ENCODE measurements at regions not wholly inside any gene's neighbourhood (a gene's known extent, or its start where the extent isn't known, plus 50 kb on each side); places are given as distances from the start of the nearest gene placed in this dataset.
A peak's percentile ranks its signal among the peaks of the same experiment; 100 is the strongest.

DNA sequence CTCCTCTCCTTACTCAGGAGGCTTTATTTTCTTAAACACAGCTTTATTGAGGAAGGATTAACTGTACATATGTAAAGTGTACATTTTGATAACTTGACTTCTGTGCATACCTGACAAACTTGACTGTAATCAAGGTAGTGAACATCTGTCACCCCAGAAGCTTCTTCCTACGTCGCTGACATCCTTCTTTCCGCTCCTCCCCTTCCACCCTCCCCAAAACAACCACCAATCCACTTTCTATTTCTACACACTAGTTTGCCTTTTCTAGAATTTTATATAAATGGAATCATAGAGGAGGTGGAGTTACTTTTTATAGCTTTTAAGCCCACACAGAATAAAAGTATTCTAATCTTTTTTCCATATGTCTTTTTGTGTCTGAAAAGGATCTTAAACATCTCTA, 225.2 kb upstream of the RBFOX1 start:
- DNase-seq (ENCODE audit: low spot score in 2 of 2): no peak
- no peak for FAIRE-seq

- DNase-seq (ENCODE audit: low spot score in 2 of 2): no peak
- FAIRE-seq: no peak
These were observed 229.6 kb upstream of the RBFOX1 start for GRCh38 chr16:7103056-7103455.

DNA sequence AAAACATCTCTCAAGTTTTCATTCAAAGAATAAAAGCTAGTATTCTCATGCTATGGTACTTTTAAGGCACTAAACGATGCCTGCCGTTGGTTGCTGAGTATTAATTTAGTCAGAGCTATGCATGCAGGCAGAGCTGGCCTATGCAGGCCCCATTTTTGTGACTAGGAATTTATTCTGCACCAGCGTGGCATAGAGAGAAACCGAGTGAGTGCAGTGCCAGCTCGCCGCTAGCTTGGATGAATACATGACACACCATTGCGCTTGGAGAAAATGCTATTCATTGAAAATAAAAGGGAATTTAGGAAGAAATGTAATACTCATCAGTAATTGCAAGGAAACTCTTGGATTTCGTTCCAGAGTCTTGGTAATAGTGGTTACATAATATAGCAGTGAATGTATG, 231.6 kb upstream of the RBFOX1 start:
- FAIRE-seq: no peak
- DNase-seq (ENCODE audit: low spot score in 2 of 2): no peak

- FAIRE-seq: no peak
- DNase-seq (ENCODE audit: low spot score in 2 of 2): no peak
These were observed 235.1 kb upstream of the RBFOX1 start for GRCh38 chr16:7097518-7097917.

GRCh38 chr16:7093511-7093910, 239.1 kb upstream of the RBFOX1 start:
- FAIRE-seq (no peak), DNase-seq (ENCODE audit: low spot score in 2 of 2) (no peak)

DNA sequence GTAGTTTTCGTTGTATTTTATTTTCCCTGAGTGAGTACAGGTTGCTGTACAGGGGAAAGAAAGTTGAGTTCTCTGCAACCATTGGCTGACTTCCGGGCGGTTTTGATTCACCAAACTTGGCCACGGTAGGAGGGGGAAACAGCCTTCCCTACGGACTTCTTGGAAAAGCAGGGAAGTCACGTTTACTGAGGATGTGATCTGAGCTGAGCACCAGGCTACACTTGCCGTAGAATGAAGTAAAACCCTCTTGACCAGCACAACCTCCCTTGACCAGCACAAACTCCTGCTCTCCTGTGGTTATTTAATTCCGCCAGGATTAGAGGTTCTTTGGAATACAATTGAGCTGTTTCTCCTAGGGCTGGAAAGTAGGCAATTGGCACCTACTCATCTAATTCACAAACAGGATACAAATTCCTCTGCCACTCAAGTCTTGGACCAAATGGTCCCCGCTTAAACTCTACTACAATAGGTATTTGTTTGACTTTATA, 242.0 kb upstream of the RBFOX1 start:
- DNase-seq (ENCODE audit: low spot score in 2 of 2): no peak
- FAIRE-seq: no peak

- DNase-seq (ENCODE audit: low spot score in 2 of 2) (no peak), FAIRE-seq (no peak)
These were observed 242.9 kb upstream of the RBFOX1 start for GRCh38 chr16:7089751-7090150.

DNA sequence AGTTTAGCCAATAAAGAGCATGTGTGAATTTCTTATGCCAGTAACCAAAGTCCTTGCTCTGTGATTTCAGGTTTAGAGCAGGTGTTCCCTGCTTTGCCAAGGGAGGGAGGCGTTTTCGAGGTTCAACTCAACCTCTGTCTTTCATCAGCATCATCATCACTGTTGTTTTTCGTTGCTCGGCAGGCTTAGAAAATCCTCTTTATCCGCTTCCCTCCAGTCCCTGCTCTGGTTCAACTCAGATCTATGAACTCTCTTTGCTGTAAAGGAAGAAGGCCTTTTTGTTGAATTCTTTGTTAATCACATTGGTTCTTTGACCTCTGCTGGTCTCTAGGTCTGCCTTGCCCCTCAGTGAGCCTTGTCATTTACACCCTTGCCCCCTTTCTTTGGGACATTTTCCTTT, 243.9 kb upstream of the RBFOX1 start:
- FAIRE-seq: no peak
- DNase-seq (ENCODE audit: low spot score in 2 of 2): no peak

GRCh38 chr16:7086822-7087616, 245.6 kb upstream of the RBFOX1 start:
- no peak for FAIRE-seq

GRCh38 chr16:7085776-7086175, 246.9 kb upstream of the RBFOX1 start:
- FAIRE-seq: no peak

More at GRCh38 chr16:7086822-7087616, 245.6 kb upstream of the RBFOX1 start:
- DNase-seq (ENCODE audit: low spot score in 2 of 2): peak in 1 of 2 donors; percentile 28

DNA sequence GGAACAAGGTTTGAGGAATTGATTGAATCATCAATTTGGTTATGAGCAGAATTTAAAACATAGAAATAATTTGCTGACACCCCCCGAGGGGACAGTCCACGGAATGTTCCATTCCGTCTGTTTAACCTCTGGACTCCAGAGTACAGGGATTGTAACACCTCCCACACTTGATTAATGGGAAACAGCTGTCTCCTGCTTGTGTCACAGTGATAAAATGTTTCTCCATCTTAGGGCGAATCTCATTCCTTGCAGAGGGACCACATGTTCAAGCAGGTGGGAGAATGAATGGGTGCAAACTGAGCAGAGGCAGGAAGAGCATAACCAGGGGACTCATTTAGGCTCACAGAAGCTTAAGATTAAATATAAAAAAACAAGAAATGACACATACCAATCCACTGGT, 249.5 kb upstream of the RBFOX1 start:
- no peak for FAIRE-seq

More at GRCh38 chr16:7085776-7086175, 246.9 kb upstream of the RBFOX1 start:
- DNase-seq (ENCODE audit: low spot score in 2 of 2): no peak

DNA sequence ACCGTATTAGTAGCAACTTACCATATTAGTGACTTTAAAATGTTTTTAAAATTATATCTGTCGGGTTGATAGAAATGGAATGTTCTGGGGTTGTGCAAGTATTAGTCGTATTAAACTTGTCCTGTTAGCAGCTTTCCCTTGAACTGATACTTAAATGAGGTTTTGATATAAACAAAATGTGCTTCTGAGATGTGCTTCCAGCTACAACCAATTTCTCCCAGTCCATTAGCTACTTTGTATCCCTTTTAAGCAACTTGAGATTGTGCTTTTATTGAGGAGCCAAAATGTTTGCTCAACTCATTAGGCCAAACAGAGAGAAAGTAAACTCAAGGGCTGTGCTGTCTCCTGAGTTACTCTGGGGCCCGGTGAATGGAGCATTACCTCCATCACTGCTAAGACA, 255.0 kb upstream of the RBFOX1 start:
- no peak for FAIRE-seq
- DNase-seq (ENCODE audit: low spot score in 2 of 2): no peak

More for the DNA sequence above, 249.5 kb upstream of the RBFOX1 start:
- DNase-seq (ENCODE audit: low spot score in 2 of 2): no peak

- DNase-seq (ENCODE audit: low spot score in 2 of 2) (no peak), FAIRE-seq (no peak)
These were observed 257.9 kb upstream of the RBFOX1 start for GRCh38 chr16:7074715-7075114.

- DNase-seq (ENCODE audit: low spot score in 2 of 2) (no peak), FAIRE-seq (no peak)
These were observed 275.2 kb upstream of the RBFOX1 start for GRCh38 chr16:7057458-7057857.

DNA sequence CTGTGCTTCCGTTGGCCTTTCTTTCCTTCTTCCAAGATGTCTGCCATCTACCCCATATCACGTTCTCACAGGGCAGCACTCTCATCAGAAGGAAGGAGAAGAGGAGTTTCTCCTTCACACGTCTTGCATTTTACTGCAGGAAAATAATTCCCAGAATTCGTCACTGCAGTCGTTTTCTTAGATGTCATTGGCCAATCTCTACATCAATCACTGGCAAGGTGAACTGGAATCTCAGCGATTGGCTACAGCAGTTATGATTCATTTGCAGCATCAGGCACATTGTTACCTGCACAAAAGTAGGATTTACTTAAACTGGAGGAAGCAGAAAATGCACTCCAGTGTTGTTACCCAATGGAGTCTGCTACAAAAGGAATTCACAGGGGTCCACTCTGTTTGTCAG, 277.2 kb upstream of the RBFOX1 start:
- no peak for DNase-seq (ENCODE audit: low spot score in 2 of 2)
- FAIRE-seq: no peak

GRCh38 chr16:7051591-7052349, 280.9 kb upstream of the RBFOX1 start:
- DNase-seq (ENCODE audit: low spot score in 2 of 2) (no peak), FAIRE-seq (no peak)

DNA sequence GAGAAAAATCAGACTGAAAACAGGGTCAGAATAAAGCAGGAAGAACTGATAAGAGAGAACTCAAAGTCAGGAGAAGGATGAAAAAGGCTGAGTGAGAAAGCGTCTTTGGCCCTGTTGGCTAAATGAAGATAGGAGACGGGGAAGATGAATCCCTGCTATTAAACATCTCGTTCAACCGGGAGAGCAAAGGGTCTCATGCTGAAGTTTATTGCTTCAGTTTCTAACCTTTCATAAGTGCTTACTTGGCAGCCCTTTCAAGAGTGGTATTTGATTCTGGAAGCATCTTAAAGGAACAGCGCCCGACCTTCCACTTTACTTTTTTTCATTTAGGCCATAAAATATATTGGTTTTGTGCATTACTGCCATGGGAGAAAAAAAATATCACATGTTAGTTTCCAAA, 288.3 kb upstream of the RBFOX1 start:
- DNase-seq (ENCODE audit: low spot score in 2 of 2): no peak

DNA sequence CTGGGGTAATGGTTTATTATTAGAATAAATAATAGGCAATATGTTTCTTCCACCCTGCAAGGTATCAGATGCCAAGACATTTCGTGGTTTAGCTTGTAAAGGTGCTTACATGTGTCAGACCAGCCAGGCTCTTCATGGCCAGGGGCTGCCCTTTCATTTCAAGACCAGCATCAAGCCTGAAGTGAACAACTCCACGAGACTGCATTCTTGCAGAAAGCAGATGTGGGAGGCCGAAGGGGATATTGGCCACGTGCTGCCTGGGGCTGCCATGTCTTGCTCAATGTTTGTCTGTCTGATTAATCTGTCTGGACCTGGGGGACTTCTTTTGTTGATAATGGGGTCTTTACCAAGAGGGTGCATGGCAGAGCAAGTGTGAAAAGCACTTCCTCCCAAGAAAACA, 294.2 kb upstream of the RBFOX1 start:
- FAIRE-seq (no peak), DNase-seq (ENCODE audit: low spot score in 2 of 2) (no peak)

More for the DNA sequence above, 288.3 kb upstream of the RBFOX1 start:
- no peak for FAIRE-seq

GRCh38 chr16:7037495-7037894, 295.1 kb upstream of the RBFOX1 start:
- FAIRE-seq: no peak

DNA sequence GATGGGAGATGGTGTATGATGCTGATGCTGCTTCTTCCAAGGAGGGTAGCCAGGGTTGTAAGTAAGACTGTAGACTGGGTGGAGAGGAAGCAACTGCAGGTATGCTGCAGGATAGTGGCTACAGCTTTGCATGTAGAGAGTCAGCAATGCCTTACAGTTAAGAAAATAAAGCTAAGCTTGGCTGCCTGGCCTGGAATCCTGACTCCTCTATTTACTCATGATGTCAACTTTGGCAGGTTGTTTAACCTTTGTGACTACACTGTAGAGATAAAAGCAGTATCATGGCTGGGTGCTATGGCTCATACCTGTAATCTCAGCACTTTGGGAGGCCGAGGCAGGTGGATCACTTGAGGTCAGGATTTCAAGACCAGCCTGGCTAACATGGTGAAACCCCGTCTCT, 301.6 kb upstream of the RBFOX1 start:
- FAIRE-seq: no peak
- no peak for DNase-seq (ENCODE audit: low spot score in 2 of 2)

More at GRCh38 chr16:7037495-7037894, 295.1 kb upstream of the RBFOX1 start:
- DNase-seq (ENCODE audit: low spot score in 2 of 2): no peak

GRCh38 chr16:7027401-7027800, 305.2 kb upstream of the RBFOX1 start:
- FAIRE-seq (no peak), DNase-seq (ENCODE audit: low spot score in 2 of 2) (no peak)

- FAIRE-seq (no peak), DNase-seq (ENCODE audit: low spot score in 2 of 2) (no peak)
These were observed 306.0 kb upstream of the RBFOX1 start for GRCh38 chr16:7026639-7027038.

All from frontal cortex (tissue), 3 donors.